GM18517 (cell line): ENCODE measurements at regions not wholly inside any gene's neighbourhood (a gene's known extent, or its start where the extent isn't known, plus 50 kb on each side); places are given as distances from the start of the nearest gene placed in this dataset.

Experiments used
- ATAC-seq: cut with Tn5 transposase; IDR thresholded peaks from one replicate; pipeline ENCODE4 v1.9.1; 2021; ENCODE audit warnings: mild to moderate bottlenecking, moderate library complexity; ENCODE audit not compliant: unreplicated experiment

DNA sequence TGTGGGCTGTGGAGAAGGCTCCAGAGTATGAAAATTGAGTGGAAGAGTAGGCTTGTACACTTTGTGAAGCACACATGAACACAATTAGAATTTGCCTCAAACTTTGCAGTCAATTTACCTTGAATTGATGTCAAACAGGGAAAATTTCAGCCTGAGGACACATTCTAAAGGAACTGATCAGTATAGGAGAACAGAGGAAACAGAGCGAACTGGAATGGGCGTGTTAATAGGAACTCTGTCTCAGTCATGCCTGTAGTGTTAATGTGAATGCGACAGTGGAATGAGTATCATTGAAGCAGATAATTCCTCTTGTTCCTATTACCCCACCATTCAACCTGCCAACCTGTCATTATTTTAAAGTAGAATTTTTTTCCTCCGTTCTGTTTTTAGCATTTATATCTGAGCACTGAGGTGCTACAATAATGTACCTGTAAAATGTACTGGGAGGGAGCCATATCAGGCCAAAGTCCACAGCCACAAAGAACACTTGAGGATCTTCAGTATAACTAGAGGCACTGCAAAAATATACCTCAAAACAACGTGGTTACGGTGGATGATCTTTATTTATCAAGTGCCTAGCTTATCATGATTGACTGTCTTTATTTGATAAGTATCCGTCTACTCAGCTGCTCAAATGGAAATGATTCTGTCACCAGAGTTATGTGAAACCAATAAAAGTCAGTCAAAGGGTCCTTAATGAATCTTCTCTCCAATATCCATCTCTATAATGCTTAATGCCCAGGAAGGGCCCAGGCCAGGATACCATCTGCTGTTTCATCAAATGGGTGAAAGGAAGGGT is 125.3 kb upstream of the STMND1 start:
- ATAC-seq = no peak

DNA sequence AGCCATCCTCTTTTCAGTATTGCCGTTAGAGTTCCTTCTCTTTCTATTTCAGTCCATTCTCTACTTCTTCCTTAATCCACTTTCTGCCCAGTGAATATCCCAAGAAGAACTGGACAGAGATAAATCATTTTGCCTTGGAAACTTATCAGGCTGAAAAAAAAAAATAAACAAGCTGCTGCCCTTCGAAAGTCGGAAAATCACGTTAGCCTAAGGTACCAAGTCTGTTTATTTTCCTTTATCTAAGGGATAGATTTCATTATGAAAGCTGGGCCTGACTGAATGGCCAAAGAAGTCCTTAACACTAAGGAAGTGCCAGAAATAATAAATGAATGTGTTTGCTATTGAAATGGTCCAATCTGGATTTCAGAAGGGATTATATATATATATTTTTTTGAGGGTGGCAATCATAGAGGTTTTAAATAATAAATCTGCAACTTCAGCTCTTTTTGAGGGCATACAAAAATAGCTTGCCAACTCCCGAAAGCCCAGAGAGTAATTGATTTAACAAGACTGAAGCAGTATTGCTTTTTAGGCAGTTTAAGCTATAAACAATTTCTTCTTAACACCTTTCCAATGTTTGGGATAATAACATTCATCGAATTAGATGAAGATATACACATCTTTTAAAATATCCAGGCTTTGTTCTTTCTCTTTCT is 127.0 kb upstream of the STMND1 start:
- ATAC-seq = no peak

DNA sequence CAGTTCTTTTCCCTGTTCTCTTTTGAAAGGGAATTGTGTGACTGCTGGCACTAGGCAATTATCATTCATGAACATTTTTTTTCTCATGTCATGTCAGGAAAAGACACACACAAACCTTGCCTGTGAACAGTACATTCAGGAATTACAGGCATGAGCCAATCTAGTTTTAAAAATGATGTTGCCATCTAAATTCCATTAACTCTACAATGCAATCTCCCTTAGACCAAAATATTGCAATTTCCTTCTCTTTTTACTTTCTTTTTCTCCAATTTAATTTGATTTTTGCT is 127.5 kb upstream of the STMND1 start:
- ATAC-seq = no peak

DNA sequence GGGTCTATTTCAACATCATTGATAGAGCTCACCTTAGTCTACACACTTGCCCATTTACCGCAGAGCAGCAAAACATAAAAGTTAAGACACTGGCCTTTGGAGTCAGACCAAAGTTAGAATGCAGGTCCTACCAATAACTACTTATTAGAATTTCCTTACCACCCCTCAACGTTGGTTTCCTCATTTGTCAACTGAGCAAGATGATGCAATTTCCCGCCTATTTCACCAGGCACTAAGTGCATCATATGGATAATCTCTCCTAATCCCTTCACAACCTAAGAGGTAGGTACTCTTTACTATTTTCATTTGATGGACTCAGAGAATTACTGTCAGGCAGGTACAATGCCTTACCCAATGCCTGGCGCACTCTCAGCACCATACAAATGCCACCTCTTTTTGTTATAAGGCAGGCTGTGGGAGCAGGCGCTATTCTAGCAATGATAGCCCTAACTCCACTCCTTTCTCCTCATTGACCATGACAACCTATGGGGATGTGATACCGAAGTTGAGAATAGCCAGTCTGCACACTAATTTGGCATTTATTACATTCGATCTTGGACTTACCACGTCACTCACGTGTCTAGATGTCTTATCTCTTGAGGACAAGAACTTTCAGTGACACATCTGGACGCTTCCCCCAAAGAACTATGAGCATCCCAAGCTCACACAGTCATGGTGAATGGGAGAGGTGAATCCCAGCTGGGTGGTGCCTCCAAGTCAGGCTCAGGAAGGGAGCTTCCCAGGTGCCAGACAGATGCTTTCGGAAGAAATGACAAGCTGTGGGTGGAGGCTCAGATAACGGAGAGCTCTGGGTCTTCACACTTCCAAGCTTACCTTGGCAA is 128.1 kb upstream of the STMND1 start:
- ATAC-seq = no peak

DNA sequence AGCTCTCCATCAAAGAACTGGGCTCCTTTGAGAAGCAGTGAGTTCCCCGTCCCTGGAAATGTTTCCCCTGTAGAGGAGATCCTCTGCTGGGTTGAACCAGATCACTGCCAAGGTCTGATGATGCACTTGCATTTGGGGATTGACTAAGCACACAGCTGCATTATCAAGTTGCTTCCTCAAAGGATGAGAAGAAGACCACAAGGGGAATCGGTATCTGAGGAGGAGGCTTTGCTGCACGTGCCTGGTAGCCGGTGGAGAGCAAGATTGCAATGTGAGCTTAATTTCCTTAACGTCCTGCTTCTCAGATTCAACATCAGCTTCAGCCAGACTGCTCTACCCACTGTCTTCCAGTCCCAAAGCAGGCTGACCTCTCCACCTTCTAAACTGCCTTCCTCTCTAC is 128.8 kb upstream of the STMND1 start:
- no peak for ATAC-seq

DNA sequence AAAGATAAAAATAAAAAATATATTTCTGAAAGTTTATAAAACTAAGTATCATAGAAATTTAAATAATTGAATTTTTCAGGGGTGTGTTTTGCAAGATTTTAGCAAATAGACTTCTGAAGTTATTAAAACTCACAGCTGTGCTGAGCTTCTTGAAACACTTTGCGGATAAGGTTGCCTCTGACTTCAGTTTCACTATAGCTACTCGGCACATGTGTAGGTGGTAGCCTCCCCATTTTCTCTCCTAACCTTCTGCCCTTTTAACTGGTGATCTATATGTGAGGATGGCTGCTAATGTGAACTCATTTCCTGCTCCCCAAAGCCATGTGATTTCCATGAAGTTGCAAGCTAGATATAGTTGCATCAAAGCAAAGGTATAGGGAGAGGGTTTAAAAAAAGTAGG is 129.3 kb upstream of the STMND1 start:
- no peak for ATAC-seq

DNA sequence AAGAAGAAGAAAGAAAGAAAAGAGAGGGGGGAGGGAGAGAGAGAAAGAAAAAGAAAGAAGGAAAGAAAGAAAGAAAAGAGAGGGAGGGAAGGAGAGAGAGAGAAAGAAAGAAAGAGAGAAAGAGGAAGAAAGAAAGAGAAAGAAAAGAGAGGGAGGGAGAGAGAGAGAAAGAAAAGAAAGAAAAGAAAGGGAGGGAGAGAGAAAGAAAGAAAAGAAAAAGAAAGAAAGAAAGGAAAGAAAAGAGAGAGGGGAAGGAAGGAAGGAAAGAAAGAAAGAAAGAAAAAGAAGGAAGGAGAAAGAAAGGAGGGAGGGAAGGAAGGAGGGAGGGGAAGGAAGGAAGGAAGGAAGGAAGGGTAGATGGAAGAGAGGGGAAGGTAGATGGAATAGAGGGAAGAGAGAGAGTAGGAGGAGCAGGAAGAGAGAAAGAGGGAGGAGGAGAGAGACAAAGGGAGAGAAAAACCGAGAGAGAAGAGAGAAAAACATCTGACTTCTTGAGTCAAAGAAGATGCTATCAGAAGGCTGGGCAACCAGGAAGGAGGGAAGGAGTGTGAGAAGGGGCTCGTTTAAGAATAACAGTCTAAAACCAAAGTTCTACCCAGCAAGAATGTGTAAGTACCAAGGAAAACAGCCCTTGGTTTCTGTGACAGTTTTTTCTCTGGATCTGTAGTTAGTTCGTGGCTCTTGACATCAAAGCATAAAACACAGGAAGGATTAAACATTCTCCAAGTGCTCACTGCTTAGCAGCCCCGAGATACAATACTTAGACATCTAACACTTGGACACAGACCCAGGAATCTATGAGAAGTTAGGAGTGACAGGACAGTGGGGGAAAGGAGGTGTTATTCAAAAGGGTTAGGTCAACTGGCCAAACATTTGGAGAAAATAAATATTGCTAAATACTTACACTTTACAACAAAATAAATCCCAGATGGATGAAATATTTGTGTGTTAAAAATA is 131.9 kb upstream of the STMND1 start:
- no peak for ATAC-seq

DNA sequence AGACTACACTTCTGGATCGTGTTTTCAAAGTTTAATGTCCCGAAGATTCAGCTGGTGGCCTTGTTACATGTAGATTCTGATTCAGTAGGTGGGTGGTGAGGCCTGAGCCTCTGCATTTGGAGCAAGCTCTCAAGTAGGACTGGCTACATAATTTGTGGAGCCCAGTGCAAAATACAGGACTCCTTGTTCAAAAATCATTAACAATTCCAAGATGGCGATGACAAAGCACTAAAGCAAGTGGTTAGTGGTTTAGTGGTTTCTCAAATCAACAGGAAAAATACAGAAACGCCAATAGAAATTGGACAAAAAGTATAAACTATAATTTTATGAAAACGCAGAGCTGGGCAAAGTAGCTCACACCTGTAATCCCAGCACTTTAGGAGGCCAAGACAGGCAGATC is 133.7 kb upstream of the STMND1 start:
- ATAC-seq = no peak

DNA sequence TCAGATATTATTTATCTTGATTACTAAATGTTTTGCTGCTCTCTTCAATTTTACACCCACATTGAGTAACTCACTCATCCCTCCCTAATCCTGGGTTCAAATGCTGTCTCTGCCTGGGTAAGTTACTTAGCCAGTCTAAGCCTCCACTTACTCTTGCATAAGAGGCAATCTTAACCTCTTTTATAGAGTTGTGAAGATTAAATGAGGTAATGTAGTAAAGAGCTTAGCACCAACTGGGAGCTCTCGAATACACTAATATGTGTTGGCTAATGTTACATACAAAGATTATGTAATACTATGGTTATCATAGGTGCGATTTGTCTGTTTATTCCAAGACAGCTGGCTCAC is 134.4 kb upstream of the STMND1 start:
- no peak for ATAC-seq

DNA sequence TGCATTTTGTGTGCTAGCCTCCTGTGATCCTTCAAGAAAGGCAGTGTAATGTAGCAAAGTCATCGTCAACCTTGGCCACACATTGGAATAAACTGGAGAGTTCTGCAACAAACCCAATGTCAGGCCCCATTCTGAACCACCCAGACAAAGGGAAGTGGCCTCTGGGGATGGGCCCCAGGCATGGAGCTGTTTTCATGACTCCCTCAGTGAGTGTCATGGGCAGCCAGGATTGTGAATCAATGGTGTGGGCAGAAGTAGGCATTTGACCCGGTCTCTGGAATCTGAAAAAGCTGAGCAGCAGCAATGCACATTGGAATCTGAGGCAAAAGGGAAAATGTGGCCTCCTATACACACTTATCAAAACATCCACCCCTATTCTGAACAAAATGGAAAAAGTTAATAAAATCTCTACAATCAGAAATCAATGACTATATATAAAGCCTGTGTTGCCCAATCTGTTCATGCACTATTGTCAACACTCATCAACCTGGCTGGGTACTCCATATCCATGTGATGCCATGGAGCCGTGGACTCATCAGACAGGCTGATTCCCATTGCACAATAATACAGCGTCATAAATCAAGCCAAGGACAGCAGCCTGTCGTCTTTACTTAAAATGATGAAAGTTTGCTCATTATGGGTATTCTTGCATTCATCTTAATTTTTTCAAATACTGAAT is 134.9 kb upstream of the STMND1 start:
- ATAC-seq = no peak

DNA sequence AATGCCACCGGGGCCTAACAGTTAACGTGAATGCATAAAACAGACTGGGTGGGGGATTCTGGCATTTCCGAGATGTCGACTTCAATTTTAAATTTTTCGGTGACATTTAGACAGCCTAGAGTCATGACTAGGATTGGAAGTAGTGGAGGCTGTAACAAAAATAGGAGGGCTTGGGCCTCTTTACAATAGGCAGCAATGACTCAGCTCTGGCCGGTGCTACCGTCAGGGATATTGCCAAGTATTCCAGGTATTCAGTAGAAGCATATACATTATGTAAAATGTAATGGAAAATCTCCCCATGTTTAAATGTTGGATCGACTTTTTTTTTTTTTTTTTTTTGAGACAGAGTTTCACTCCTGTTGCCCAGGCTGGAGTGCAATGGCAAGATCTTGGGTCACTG is 136.2 kb upstream of the STMND1 start:
- ATAC-seq = no peak

DNA sequence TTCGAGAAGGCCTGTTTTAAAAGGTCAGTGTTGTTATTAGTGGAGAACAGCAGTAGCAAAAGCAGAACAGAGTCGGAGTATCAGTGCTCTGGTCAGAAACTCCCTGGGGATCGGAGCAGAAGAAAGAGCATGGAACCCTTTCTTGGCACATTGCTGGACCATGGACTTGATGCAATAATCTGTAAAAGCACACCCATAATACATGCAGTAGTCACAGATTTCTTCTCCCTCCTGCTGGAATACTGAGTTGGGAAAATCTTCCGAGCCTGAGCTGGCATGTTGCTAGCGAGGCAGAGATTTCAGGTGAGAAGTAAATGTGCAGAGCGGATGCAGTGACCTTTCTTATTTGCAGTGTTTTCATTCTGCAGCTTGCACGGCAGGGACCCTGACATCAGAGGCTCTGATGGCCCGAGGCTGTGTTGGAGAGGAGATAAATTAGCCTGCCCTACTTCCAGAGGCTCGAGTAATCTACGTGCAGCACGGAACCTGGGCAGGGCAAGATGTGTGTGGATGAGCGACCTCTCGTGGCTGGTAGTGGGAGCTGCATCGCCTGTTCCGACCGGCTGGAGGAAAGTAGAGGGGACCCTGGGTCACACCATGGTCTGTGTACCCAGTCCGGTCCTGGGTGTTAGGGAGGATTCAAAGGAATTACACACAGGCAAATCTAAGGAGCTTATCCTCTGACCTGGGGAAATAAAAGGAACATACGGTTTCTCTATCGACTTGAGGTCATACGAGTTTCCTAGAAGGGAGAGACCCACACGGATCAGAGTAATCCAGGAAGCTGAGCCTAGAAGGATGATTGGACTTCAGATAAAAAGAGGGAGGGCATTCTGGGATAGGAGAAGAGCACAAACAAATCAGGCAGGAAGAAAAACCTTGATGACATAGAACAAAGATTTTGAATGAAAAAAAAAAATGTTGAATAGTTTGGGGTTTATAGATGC is 137.0 kb upstream of the STMND1 start:
- no peak for ATAC-seq

DNA sequence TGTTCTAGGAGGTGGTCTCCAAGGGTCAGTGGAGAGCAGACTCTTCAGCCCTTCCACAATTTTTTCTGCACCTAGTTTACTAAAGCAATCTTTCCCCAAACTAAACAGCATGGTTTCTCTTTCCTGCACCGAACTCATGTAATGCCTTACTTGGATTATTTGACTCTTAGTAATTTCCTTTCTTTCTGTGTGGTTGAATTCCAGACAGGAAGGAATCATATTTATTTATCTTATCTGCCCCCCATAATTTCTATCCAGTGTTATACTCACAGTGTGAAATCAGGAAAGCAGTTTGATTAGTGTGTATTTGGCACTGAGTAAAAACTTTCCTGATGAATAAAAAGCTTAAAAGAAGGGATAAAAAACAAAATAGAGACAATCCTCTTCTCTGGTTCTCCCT is 140.3 kb upstream of the STMND1 start:
- no peak for ATAC-seq

DNA sequence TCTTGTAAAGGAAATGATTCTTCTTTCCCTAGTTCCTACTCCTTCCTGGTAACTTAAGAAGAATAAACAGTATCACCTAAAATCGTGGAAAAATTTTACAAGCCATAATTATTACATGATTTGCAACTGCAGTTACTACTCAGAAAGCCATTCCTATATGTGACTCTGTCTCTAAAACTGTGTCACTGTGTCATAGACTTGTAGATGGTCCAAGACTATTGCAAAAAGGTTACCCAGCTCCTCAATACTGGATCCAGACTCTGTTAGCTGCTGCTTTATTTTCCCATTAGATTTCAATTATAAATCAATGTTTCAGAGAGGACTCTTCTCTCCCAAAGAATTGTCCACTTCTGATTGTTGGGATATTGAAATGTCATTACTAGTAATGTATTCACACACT is 142.1 kb upstream of the STMND1 start:
- no peak for ATAC-seq

DNA sequence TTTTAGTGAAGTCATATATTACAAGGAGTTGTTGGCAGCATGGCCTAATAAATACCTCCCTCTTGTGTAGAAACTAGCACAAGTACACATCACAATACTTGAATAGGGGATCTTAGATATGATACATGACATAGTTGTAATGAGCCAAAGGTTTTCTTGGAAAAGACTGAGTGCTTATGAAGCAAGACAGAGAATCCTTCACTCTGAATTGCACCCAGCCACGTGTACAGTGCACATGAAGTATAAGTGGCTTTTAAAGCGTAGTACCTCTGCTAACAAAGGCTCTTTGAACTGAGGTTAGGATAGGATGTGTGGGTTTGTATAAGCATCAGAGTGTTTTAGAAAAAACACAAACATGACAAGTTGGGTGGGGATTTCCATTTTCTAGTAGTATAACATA is 145.5 kb upstream of the STMND1 start:
- ATAC-seq = no peak

DNA sequence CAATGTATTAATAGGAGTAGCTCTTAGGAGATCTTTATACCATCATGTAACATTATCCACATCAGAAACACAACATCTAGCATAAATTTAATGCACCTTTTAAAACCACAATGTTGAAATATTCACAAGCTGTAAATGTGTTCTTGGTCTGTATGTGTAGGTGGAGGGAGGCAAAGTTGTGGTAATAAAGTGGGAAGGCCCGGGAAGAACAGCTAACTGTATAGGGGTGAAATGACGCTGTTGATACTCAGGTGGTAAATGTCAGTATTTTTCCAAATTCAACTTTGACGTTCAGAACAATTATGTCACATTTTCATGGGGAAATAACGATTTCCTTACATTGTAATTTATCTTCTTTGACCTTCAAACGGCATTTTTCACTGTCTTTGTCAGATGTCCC is 146.0 kb upstream of the STMND1 start:
- no peak for ATAC-seq

DNA sequence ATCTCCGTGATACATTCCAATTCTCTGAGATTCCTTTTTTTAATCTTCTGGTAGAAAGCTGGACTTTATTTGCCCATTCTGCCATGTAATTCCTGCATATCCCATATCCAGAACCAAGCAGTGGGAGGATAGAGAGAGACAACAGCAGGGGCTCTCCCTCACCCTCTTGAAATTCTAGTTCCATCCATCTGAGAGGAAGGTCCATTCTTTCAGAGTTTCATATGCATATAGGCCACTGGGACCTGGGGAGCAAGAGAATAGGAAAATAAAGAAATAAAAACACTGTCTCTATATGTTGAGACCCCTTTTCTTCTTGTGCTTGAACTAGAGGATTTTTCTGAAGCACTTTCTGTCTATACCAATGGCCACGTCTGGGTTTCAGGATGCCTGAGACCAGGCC is 147.9 kb upstream of the STMND1 start:
- no peak for ATAC-seq

DNA sequence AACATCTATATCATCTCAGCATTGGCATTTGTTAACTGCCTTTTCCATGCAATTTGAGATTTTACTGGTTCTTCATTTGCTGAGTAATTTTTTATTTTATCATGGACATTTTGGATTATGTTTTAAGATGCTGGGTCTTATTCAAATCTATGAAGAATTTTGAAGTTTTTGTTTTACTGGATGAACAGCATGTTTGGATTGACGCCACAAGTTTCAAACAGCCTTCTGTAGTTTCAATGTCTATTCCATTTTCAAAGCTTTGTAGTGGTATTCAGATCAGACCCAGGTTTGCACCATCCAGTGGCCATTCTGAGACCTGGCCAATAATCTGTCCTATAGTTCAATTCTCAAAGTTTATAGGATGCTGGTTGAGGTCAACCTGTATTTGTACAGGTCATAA is 148.4 kb upstream of the STMND1 start:
- no peak for ATAC-seq

DNA sequence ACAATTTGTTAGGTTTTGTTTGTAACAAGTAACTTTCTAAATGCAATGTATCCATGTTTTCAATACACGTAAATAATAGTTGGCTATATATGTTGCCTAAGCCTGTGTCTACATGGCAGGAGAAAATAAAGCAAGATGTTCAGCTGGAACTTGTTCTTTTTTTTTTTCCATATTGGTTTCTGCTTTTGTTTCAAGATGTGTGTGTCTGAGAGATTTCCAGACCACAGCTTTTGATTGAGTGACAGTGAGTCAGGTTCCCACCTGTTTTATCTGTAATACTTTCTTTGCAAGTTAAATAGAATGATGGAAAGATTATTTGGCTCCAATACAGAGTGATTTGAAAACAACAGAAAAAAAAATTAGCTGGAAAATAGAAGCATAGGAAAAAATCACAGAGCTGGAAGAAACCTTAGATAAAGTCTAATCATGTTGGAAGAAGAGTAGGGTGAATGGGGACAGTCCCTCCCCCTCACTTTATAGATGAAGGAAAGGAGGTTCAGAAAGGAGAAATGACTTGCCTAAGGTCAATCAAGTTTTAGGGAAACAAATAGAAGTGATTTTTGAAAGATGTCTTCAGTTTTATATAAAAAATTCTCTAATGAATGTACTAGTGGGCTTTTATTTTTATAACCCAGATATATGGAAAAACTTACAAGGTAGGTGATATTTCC is 150.9 kb upstream of the STMND1 start:
- ATAC-seq = no peak
